ENCODE measurements at regions not wholly inside any gene's neighbourhood (a gene's known extent, or its start where the extent isn't known, plus 50 kb on each side); places are given as distances from the start of the nearest gene placed in this dataset.

GRCh38 chr4:137106287-137106686 lies 426.0 kb downstream of the PCDH18 start:
- TF ChIP-seq POLR2A (IDR thresholded peaks at IDR 0.05) (no peak), CTCF (IDR thresholded peaks at IDR 0.05) (no peak)
- no peak for DNase-seq
- Histone ChIP-seq H3K36me3 (replicated peaks in 1 of 2) (no peaks in the 10 kb centered on the region), H3K27ac (no peak overlapping the region), H3K9me3 (replicated peaks in 1 of 3) (no peaks in the 10 kb centered on the region), H3K4me1 (replicated peaks in 1 of 2) (no peaks in the 10 kb centered on the region), H3K27me3 (no peaks in the 10 kb centered on the region), H3K4me3 (no peak overlapping the region)
- WGBS, 4 donors, result 64 to 72% (median 68%) methylated on average over 3 of the region's 3 CpGs
- intact Hi-C loops (cut with DNase I), result no loop called here

- Histone ChIP-seq H3K36me3 (replicated peaks in 1 of 2) (no peaks in the 10 kb centered on the region), H3K9me3 (replicated peaks in 1 of 3) (no peaks in the 10 kb centered on the region), H3K27ac (no peak overlapping the region), H3K4me3 (no peak overlapping the region), H3K4me1 (replicated peaks in 1 of 2) (no peaks in the 10 kb centered on the region), H3K27me3 (no peaks in the 10 kb centered on the region)
- no peak for DNase-seq
- WGBS, 4 donors, result 46 to 70% (median 65%) methylated on average over 3 of the region's 3 CpGs
- intact Hi-C loops (cut with DNase I), result no loop called here
- TF ChIP-seq POLR2A (IDR thresholded peaks at IDR 0.05) (no peak), CTCF (IDR thresholded peaks at IDR 0.05) (no peak)
Measured at GRCh38 chr4:137090951-137091350, 441.3 kb downstream of the PCDH18 start.

- H3K27me3 ChIP-seq, result no peaks in the 10 kb centered on the region
- no peaks in the 10 kb centered on the region for H3K4me1 ChIP-seq (replicated peaks in 1 of 2)
- no peak overlapping the region for H3K4me3 ChIP-seq
- no peak overlapping the region for H3K27ac ChIP-seq
- no peaks in the 10 kb centered on the region for H3K36me3 ChIP-seq (replicated peaks in 1 of 2)
- no peaks in the 10 kb centered on the region for H3K9me3 ChIP-seq (replicated peaks in 1 of 3)
- DNase-seq, result no peak
- 68 to 76% (median 72%) methylated on average over 2 of the region's 2 CpGs for WGBS, 4 donors
- intact Hi-C loops (cut with DNase I), result no loop called here
- TF ChIP-seq POLR2A (IDR thresholded peaks at IDR 0.05) (no peak), CTCF (IDR thresholded peaks at IDR 0.05) (no peak)
Measured at GRCh38 chr4:137083571-137084135, 448.6 kb downstream of the PCDH18 start.

- Histone ChIP-seq H3K27ac (no peak overlapping the region), H3K36me3 (replicated peaks in 1 of 2) (no peaks in the 10 kb centered on the region), H3K4me1 (replicated peaks in 1 of 2) (no peaks in the 10 kb centered on the region), H3K9me3 (replicated peaks in 1 of 3) (no peaks in the 10 kb centered on the region), H3K27me3 (no peaks in the 10 kb centered on the region), H3K4me3 (no peak overlapping the region)
- intact Hi-C loops (cut with DNase I), result no loop called here
- no peak for TF ChIP-seq CTCF (IDR thresholded peaks at IDR 0.05)
- no peak for DNase-seq
- WGBS, 4 donors, result 60 to 83% (median 76%) methylated on average over 1 of the region's 1 CpG
Measured at GRCh38 chr4:137082061-137082460, 450.2 kb downstream of the PCDH18 start.
